ENCODE measurements at regions not wholly inside any gene's neighbourhood (a gene's known extent, or its start where the extent isn't known, plus 50 kb on each side); places are given as distances from the start of the nearest gene placed in this dataset.
"Not testable (repeated sequence)": the region's sequence is repeated elsewhere in the genome, so short reads cannot be mapped to it uniquely, and the experiment has no call there.

- TF ChIP-seq, protein P1, sequence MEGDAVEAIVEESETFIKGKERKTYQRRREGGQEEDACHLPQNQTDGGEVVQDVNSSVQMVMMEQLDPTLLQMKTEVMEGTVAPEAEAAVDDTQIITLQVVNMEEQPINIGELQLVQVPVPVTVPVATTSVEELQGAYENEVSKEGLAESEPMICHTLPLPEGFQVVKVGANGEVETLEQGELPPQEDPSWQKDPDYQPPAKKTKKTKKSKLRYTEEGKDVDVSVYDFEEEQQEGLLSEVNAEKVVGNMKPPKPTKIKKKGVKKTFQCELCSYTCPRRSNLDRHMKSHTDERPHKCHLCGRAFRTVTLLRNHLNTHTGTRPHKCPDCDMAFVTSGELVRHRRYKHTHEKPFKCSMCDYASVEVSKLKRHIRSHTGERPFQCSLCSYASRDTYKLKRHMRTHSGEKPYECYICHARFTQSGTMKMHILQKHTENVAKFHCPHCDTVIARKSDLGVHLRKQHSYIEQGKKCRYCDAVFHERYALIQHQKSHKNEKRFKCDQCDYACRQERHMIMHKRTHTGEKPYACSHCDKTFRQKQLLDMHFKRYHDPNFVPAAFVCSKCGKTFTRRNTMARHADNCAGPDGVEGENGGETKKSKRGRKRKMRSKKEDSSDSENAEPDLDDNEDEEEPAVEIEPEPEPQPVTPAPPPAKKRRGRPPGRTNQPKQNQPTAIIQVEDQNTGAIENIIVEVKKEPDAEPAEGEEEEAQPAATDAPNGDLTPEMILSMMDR (IDR thresholded peaks at IDR 0.05; ENCODE audit: low read depth, low read length, missing control alignments): no peak
- H3K4me3 ChIP-seq (ENCODE audit: low read depth, low read length): no peak overlapping the region
- DNase-seq (ENCODE audit: low read depth): no peak
- in situ Hi-C loops (cut with HindIII; ENCODE audit: low sequenced_read_pairs): no loop called here
These were observed 58.6 kb upstream of the DACT2 start for GRCh38 chr6:168377856-168378832.

DNA sequence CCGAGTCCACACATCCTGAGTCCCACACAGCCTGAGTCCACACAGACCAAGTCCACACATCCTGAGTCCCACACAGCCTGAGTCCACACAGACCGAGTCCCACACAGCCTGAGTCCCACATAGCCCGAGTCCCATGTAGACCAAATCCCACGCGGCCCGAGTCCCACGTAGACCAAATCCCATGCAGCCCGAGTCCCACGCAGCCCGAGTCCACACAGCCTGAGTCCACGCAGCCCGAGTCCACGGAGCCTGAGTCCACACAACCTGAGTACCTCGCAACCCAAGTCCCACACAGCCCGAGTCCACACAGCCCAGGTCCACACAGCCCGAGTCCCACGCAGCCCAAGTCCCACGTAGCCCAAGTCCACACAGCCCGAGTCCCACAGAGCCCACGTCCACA lies 60.0 kb upstream of the DACT2 start:
- in situ Hi-C loops (cut with HindIII; ENCODE audit: low sequenced_read_pairs); H3K4me3 ChIP-seq (ENCODE audit: low read depth, low read length); DNase-seq (ENCODE audit: low read depth): not testable (repeated sequence)

GRCh38 chr6:168380166-168380955 lies 60.6 kb upstream of the SMOC2 start:
- in situ Hi-C loops (cut with HindIII; ENCODE audit: low sequenced_read_pairs); DNase-seq (ENCODE audit: low read depth); H3K4me3 ChIP-seq (ENCODE audit: low read depth, low read length): not testable (repeated sequence)

DNA sequence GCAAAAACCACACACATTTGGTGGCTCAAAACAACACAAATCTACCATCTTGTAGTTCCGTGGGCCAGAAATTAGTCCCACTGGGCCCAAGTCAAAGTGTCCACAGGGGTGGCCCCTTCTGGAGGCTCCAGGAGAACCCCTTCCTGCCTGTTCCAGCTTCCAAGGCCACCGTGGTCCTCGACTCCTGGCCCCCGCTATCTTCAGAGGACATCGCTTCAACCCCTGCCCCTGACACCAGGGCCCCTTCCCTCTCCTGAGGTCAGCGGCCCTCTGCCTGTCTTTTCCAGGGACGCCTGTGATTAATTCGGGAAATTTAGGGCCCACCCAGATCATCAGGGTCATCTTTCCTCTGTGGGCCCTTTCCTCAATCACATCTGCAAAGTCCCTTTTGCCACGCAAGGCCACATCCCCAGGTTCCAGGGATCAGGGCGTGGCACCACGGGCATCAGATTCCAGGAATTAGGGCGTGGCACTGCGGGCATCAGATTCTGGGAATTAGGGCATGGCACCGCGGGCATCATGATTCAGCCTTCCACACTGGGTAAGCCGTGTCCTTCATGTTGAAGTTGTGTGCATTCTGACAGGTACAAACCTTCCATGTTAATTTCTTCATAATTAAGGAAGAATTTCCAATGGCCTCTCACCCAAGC lies 59.9 kb upstream of the SMOC2 start:
- DNase-seq (ENCODE audit: low read depth): no peak
- TF ChIP-seq, protein P1 (IDR thresholded peaks at IDR 0.05; ENCODE audit: low read depth, low read length, missing control alignments): no peak
- H3K4me3 ChIP-seq (ENCODE audit: low read depth, low read length): no peak overlapping the region
- in situ Hi-C loops (cut with HindIII; ENCODE audit: low sequenced_read_pairs): no loop called here

- no peak overlapping the region for H3K4me3 ChIP-seq (ENCODE audit: low read depth, low read length)
- in situ Hi-C loops (cut with HindIII; ENCODE audit: low sequenced_read_pairs): no loop called here
- no peak for DNase-seq (ENCODE audit: low read depth)
- TF ChIP-seq, protein P1 (IDR thresholded peaks at IDR 0.05; ENCODE audit: low read depth, low read length, missing control alignments): no peak
These were observed 59.1 kb upstream of the SMOC2 start for GRCh38 chr6:168381726-168382458.

- TF ChIP-seq, protein P1 (IDR thresholded peaks at IDR 0.05; ENCODE audit: low read depth, low read length, missing control alignments): no peak
- no peak overlapping the region for H3K4me3 ChIP-seq (ENCODE audit: low read depth, low read length)
- DNase-seq (ENCODE audit: low read depth): no peak
- in situ Hi-C loops (cut with HindIII; ENCODE audit: low sequenced_read_pairs): no loop called here
These were observed 57.7 kb upstream of the SMOC2 start for GRCh38 chr6:168383062-168383854.

Measured in astrocyte of the cerebellum (primary cell).